Amniotic epithelial cell (primary cell): ENCODE measurements at regions not wholly inside any gene's neighbourhood (a gene's known extent, or its start where the extent isn't known, plus 50 kb on each side); places are given as distances from the start of the nearest gene placed in this dataset.
"Not testable (repeated sequence)": the region's sequence is repeated elsewhere in the genome, so short reads cannot be mapped to it uniquely, and the experiment has no call there.

Source experiments
- DNase-seq: peaks from one replicate; pipeline ENCODE4 v3.0.0-alpha.2; 2010; ENCODE audit warnings: low read depth

- DNase-seq: no peak
Measured at GRCh38 chr7:81045491-81046030, 126.7 kb upstream of the SEMA3C start.

- not testable (repeated sequence) for DNase-seq
Measured at GRCh38 chr7:81042646-81043045, 123.8 kb upstream of the SEMA3C start.

GRCh38 chr7:81040496-81040895 is 121.6 kb upstream of the SEMA3C start:
- DNase-seq: no peak

GRCh38 chr7:81036871-81037270 is 118.0 kb upstream of the SEMA3C start:
- no peak for DNase-seq

- peak; percentile 23 for DNase-seq
Measured at GRCh38 chr7:81036057-81036456, 117.2 kb upstream of the SEMA3C start.

- no peak for DNase-seq
Measured at GRCh38 chr7:81031996-81032395, 113.1 kb upstream of the SEMA3C start.

- DNase-seq: no peak
Measured at GRCh38 chr7:81031243-81031642, 112.4 kb upstream of the SEMA3C start.

- DNase-seq: no peak
Measured at GRCh38 chr7:81030472-81030871, 111.6 kb upstream of the SEMA3C start.

- no peak for DNase-seq
Measured at GRCh38 chr7:81029511-81029910, 110.7 kb upstream of the SEMA3C start.

GRCh38 chr7:81025360-81025759 is 106.5 kb upstream of the SEMA3C start:
- no peak for DNase-seq

GRCh38 chr7:81014908-81015307 is 96.1 kb upstream of the SEMA3C start:
- no peak for DNase-seq

GRCh38 chr7:81014266-81014665 is 95.4 kb upstream of the SEMA3C start:
- DNase-seq: peak; percentile 49

- DNase-seq: peak; percentile 91
Measured at GRCh38 chr7:81013083-81013817, 94.4 kb upstream of the SEMA3C start.

GRCh38 chr7:81008901-81009300 is 90.0 kb upstream of the SEMA3C start:
- no peak for DNase-seq

GRCh38 chr7:81007051-81007450 is 88.2 kb upstream of the SEMA3C start:
- peak; percentile 7 for DNase-seq

- DNase-seq: no peak
Measured at GRCh38 chr7:81005254-81005653, 86.4 kb upstream of the SEMA3C start.

GRCh38 chr7:81004098-81004497 is 85.2 kb upstream of the SEMA3C start:
- DNase-seq: peak; percentile 75

GRCh38 chr7:81003326-81003725 is 84.5 kb upstream of the SEMA3C start:
- DNase-seq: no peak

GRCh38 chr7:81002421-81002820 is 83.6 kb upstream of the SEMA3C start:
- DNase-seq: no peak

- DNase-seq: no peak
Measured at GRCh38 chr7:80999771-81000170, 80.9 kb upstream of the SEMA3C start.

GRCh38 chr7:80999100-80999499 is 80.2 kb upstream of the SEMA3C start:
- no peak for DNase-seq

GRCh38 chr7:80997841-80998240 is 79.0 kb upstream of the SEMA3C start:
- no peak for DNase-seq

- DNase-seq: not testable (repeated sequence)
Measured at GRCh38 chr7:80996236-80996635, 77.4 kb upstream of the SEMA3C start.

GRCh38 chr7:80991654-80992053 is 72.8 kb upstream of the SEMA3C start:
- DNase-seq: no peak
